ENCODE measurements at regions not wholly inside any gene's neighbourhood (a gene's known extent, or its start where the extent isn't known, plus 50 kb on each side); places are given as distances from the start of the nearest gene placed in this dataset.

GRCh38 chr13:20351281-20352022 lies 119.3 kb upstream of the GJB6 start:
- H3K36me3 ChIP-seq (ENCODE audit: control insufficient read depth in 5 of 5, insufficient read depth in 5 of 5, low read length in 5 of 5) = peaks cover 0 to 4% (median 0%) of the 10 kb centered on the region in 5 donors
- no peaks in the 10 kb centered on the region for H3K9me3 ChIP-seq (ENCODE audit: control insufficient read depth in 5 of 5, low read length in 5 of 5)
- H3K9ac ChIP-seq (ENCODE audit: low read length in 5 of 5) = no peak overlapping the region
- H3K27ac ChIP-seq (ENCODE audit: low read depth, low read length) = no peak overlapping the region
- peaks cover 0 to 5% (median 0%) of the 10 kb centered on the region in 5 donors for H3K27me3 ChIP-seq (ENCODE audit: control insufficient read depth in 5 of 5, insufficient read depth in 4 of 5, low read length in 5 of 5)
- H3K4me3 ChIP-seq (ENCODE audit: low read depth in 1 of 5, low read length in 5 of 5) = no peak overlapping the region
- peaks cover 0 to 2% (median 0%) of the 10 kb centered on the region in 5 donors for H3K4me1 ChIP-seq (ENCODE audit: control insufficient read depth in 5 of 5, insufficient read depth in 5 of 5, low read length in 5 of 5)

GRCh38 chr13:20350819-20351218 lies 118.7 kb upstream of the GJB6 start:
- Histone ChIP-seq H3K4me1 (ENCODE audit: control insufficient read depth in 5 of 5, insufficient read depth in 5 of 5, low read length in 5 of 5) (peaks cover 0 to 2% (median 0%) of the 10 kb centered on the region in 5 donors), H3K36me3 (ENCODE audit: control insufficient read depth in 5 of 5, insufficient read depth in 5 of 5, low read length in 5 of 5) (peaks cover 0 to 4% (median 0%) of the 10 kb centered on the region in 5 donors), H3K27ac (ENCODE audit: low read depth, low read length) (no peak overlapping the region), H3K9ac (ENCODE audit: low read length in 5 of 5) (no peak overlapping the region), H3K4me3 (ENCODE audit: low read depth in 1 of 5, low read length in 5 of 5) (no peak overlapping the region), H3K9me3 (ENCODE audit: control insufficient read depth in 5 of 5, low read length in 5 of 5) (no peaks in the 10 kb centered on the region), H3K27me3 (ENCODE audit: control insufficient read depth in 5 of 5, insufficient read depth in 4 of 5, low read length in 5 of 5) (peaks cover 0 to 5% (median 0%) of the 10 kb centered on the region in 5 donors)

- peaks cover 0 to 5% (median 0%) of the 10 kb centered on the region in 5 donors for H3K27me3 ChIP-seq (ENCODE audit: control insufficient read depth in 5 of 5, insufficient read depth in 4 of 5, low read length in 5 of 5)
- H3K9ac ChIP-seq (ENCODE audit: low read length in 5 of 5) = no peak overlapping the region
- peaks cover 0 to 4% (median 0%) of the 10 kb centered on the region in 5 donors for H3K36me3 ChIP-seq (ENCODE audit: control insufficient read depth in 5 of 5, insufficient read depth in 5 of 5, low read length in 5 of 5)
- no peaks in the 10 kb centered on the region for H3K9me3 ChIP-seq (ENCODE audit: control insufficient read depth in 5 of 5, low read length in 5 of 5)
- peaks cover 0 to 2% (median 0%) of the 10 kb centered on the region in 5 donors for H3K4me1 ChIP-seq (ENCODE audit: control insufficient read depth in 5 of 5, insufficient read depth in 5 of 5, low read length in 5 of 5)
- no peak overlapping the region for H3K27ac ChIP-seq (ENCODE audit: low read depth, low read length)
- H3K4me3 ChIP-seq (ENCODE audit: low read depth in 1 of 5, low read length in 5 of 5) = no peak overlapping the region
Measured at GRCh38 chr13:20350382-20350763, 118.3 kb upstream of the GJB6 start.

- Histone ChIP-seq H3K4me1 (ENCODE audit: control insufficient read depth in 5 of 5, insufficient read depth in 5 of 5, low read length in 5 of 5) (peaks cover 0 to 2% (median 0%) of the 10 kb centered on the region in 5 donors), H3K4me3 (ENCODE audit: low read depth in 1 of 5, low read length in 5 of 5) (no peak overlapping the region), H3K27ac (ENCODE audit: low read depth, low read length) (no peak overlapping the region), H3K36me3 (ENCODE audit: control insufficient read depth in 5 of 5, insufficient read depth in 5 of 5, low read length in 5 of 5) (peaks cover 0 to 4% (median 0%) of the 10 kb centered on the region in 5 donors), H3K9ac (ENCODE audit: low read length in 5 of 5) (no peak overlapping the region), H3K9me3 (ENCODE audit: control insufficient read depth in 5 of 5, low read length in 5 of 5) (no peaks in the 10 kb centered on the region), H3K27me3 (ENCODE audit: control insufficient read depth in 5 of 5, insufficient read depth in 4 of 5, low read length in 5 of 5) (peaks cover 0 to 5% (median 0%) of the 10 kb centered on the region in 5 donors)
Measured at GRCh38 chr13:20349564-20350381, 117.7 kb upstream of the GJB6 start.

- Histone ChIP-seq H3K9me3 (ENCODE audit: control insufficient read depth in 5 of 5, low read length in 5 of 5) (no peaks in the 10 kb centered on the region), H3K4me3 (ENCODE audit: low read depth in 1 of 5, low read length in 5 of 5) (no peak overlapping the region), H3K27me3 (ENCODE audit: control insufficient read depth in 5 of 5, insufficient read depth in 4 of 5, low read length in 5 of 5) (peaks cover 0 to 5% (median 0%) of the 10 kb centered on the region in 5 donors), H3K4me1 (ENCODE audit: control insufficient read depth in 5 of 5, insufficient read depth in 5 of 5, low read length in 5 of 5) (peaks cover 0 to 2% (median 0%) of the 10 kb centered on the region in 5 donors), H3K9ac (ENCODE audit: low read length in 5 of 5) (no peak overlapping the region), H3K36me3 (ENCODE audit: control insufficient read depth in 5 of 5, insufficient read depth in 5 of 5, low read length in 5 of 5) (peaks cover 0 to 4% (median 0%) of the 10 kb centered on the region in 5 donors), H3K27ac (ENCODE audit: low read depth, low read length) (no peak overlapping the region)
Measured at GRCh38 chr13:20348645-20349408, 116.7 kb upstream of the GJB6 start.

- Histone ChIP-seq H3K27me3 (ENCODE audit: control insufficient read depth in 5 of 5, insufficient read depth in 4 of 5, low read length in 5 of 5) (peaks cover 0 to 5% (median 0%) of the 10 kb centered on the region in 5 donors), H3K36me3 (ENCODE audit: control insufficient read depth in 5 of 5, insufficient read depth in 5 of 5, low read length in 5 of 5) (peaks cover 0 to 4% (median 0%) of the 10 kb centered on the region in 5 donors), H3K9ac (ENCODE audit: low read length in 5 of 5) (no peak overlapping the region), H3K4me3 (ENCODE audit: low read depth in 1 of 5, low read length in 5 of 5) (no peak overlapping the region), H3K4me1 (ENCODE audit: control insufficient read depth in 5 of 5, insufficient read depth in 5 of 5, low read length in 5 of 5) (peaks cover 0 to 2% (median 0%) of the 10 kb centered on the region in 5 donors), H3K9me3 (ENCODE audit: control insufficient read depth in 5 of 5, low read length in 5 of 5) (peaks cover 0 to 2% (median 0%) of the 10 kb centered on the region in 5 donors), H3K27ac (ENCODE audit: low read depth, low read length) (no peak overlapping the region)
Measured at GRCh38 chr13:20348018-20348417, 115.9 kb upstream of the GJB6 start.

- Histone ChIP-seq H3K9me3 (ENCODE audit: control insufficient read depth in 5 of 5, low read length in 5 of 5) (peaks cover 0 to 2% (median 0%) of the 10 kb centered on the region in 5 donors), H3K27ac (ENCODE audit: low read depth, low read length) (no peak overlapping the region), H3K4me3 (ENCODE audit: low read depth in 1 of 5, low read length in 5 of 5) (no peak overlapping the region), H3K27me3 (ENCODE audit: control insufficient read depth in 5 of 5, insufficient read depth in 4 of 5, low read length in 5 of 5) (peaks cover 0 to 5% (median 0%) of the 10 kb centered on the region in 5 donors), H3K9ac (ENCODE audit: low read length in 5 of 5) (no peak overlapping the region), H3K36me3 (ENCODE audit: control insufficient read depth in 5 of 5, insufficient read depth in 5 of 5, low read length in 5 of 5) (peaks cover 0 to 4% (median 0%) of the 10 kb centered on the region in 5 donors), H3K4me1 (ENCODE audit: control insufficient read depth in 5 of 5, insufficient read depth in 5 of 5, low read length in 5 of 5) (peaks cover 0 to 9% (median 8%) of the 10 kb centered on the region in 5 donors)
Measured at GRCh38 chr13:20344836-20345490, 112.8 kb upstream of the GJB6 start.

- Histone ChIP-seq H3K27me3 (ENCODE audit: control insufficient read depth in 5 of 5, insufficient read depth in 4 of 5, low read length in 5 of 5) (no peaks in the 10 kb centered on the region), H3K27ac (ENCODE audit: low read depth, low read length) (no peak overlapping the region), H3K4me3 (ENCODE audit: low read depth in 1 of 5, low read length in 5 of 5) (no peak overlapping the region), H3K4me1 (ENCODE audit: control insufficient read depth in 5 of 5, insufficient read depth in 5 of 5, low read length in 5 of 5) (peaks cover 0 to 9% (median 8%) of the 10 kb centered on the region in 5 donors), H3K9me3 (ENCODE audit: control insufficient read depth in 5 of 5, low read length in 5 of 5) (peaks cover 0 to 2% (median 0%) of the 10 kb centered on the region in 5 donors), H3K9ac (ENCODE audit: low read length in 5 of 5) (no peak overlapping the region), H3K36me3 (ENCODE audit: control insufficient read depth in 5 of 5, insufficient read depth in 5 of 5, low read length in 5 of 5) (no peaks in the 10 kb centered on the region)
Measured at GRCh38 chr13:20342311-20342710, 110.2 kb upstream of the GJB6 start.

- H3K4me3 ChIP-seq (ENCODE audit: low read depth in 1 of 5, low read length in 5 of 5) = peak overlapping the region in 2 of 5 donors; percentile 3
Measured at GRCh38 chr13:20340759-20341171, 108.6 kb upstream of the GJB6 start.

More at GRCh38 chr13:20340759-20341171, 108.6 kb upstream of the GJB6 start:
- Histone ChIP-seq H3K27me3 (ENCODE audit: control insufficient read depth in 5 of 5, insufficient read depth in 4 of 5, low read length in 5 of 5) (no peaks in the 10 kb centered on the region), H3K27ac (ENCODE audit: low read depth, low read length) (no peak overlapping the region), H3K4me1 (ENCODE audit: control insufficient read depth in 5 of 5, insufficient read depth in 5 of 5, low read length in 5 of 5) (peaks cover 0 to 9% (median 8%) of the 10 kb centered on the region in 5 donors), H3K36me3 (ENCODE audit: control insufficient read depth in 5 of 5, insufficient read depth in 5 of 5, low read length in 5 of 5) (no peaks in the 10 kb centered on the region), H3K9ac (ENCODE audit: low read length in 5 of 5) (no peak overlapping the region), H3K9me3 (ENCODE audit: control insufficient read depth in 5 of 5, low read length in 5 of 5) (peaks cover 0 to 2% (median 0%) of the 10 kb centered on the region in 5 donors)
